Neural cell (in vitro differentiated cells): ENCODE measurements at regions not wholly inside any gene's neighbourhood (a gene's known extent, or its start where the extent isn't known, plus 50 kb on each side); places are given as distances from the start of the nearest gene placed in this dataset.

Experiments
- H2AFZ ChIP-seq: fragments of 200-600, 300-800 bp; sonication (generic), shearing (Covaris generic); 2 replicates; pipeline ENCODE4 v1.6.0; 2014; ENCODE audit warnings: low read depth, mild to moderate bottlenecking, antibody characterized with exemption, low read length, moderate library complexity
- H3F3A ChIP-seq: fragments of 200-600 bp; shearing (Covaris generic); 2 replicates; pipeline ENCODE4 v1.6.1; 2016; ENCODE audit warnings: mild to moderate bottlenecking, moderate library complexity, mixed read lengths, antibody characterized with exemption, low read length; ENCODE audit not compliant: insufficient read depth, poor library complexity, severe bottlenecking
- H3K27ac ChIP-seq: fragments of 200-600, 300-800 bp; sonication (generic), shearing (Covaris generic); 2 replicates; pipeline ENCODE4 v1.5.1; 2014; ENCODE audit warnings: mild to moderate bottlenecking, low read length, moderate library complexity
- H3K27me3 ChIP-seq: fragments of 300-800, 200-600 bp; sonication (generic), shearing (Covaris generic); 2 replicates; pipeline ENCODE4 v1.6.0; 2014; ENCODE audit warnings: mild to moderate bottlenecking, low read depth, low read length, moderate library complexity; ENCODE audit not compliant: insufficient read depth
- H3K36me3 ChIP-seq: fragments of 300-800, 200-600 bp; sonication (generic), shearing (Covaris generic); 2 replicates; pipeline ENCODE4 v1.5.1; 2014; ENCODE audit warnings: mild to moderate bottlenecking, antibody characterized with exemption, low read length, moderate library complexity; ENCODE audit not compliant: insufficient read depth
- H3K4me2 ChIP-seq: fragments of 300-800, 200-600 bp; sonication (generic), shearing (Covaris generic); 2 replicates; pipeline ENCODE4 v1.6.0; 2014; ENCODE audit warnings: mild to moderate bottlenecking, low read length
- H3K4me3 ChIP-seq: fragments of 300-800, 200-600 bp; sonication (generic), shearing (Covaris generic); 2 replicates; pipeline ENCODE4 v1.5.1; 2014; ENCODE audit warnings: mild to moderate bottlenecking, low read length, moderate library complexity
- H3K79me2 ChIP-seq: fragments of 200-600 bp; shearing (Covaris generic); replicated peaks from 2 replicates; pipeline ENCODE4 v1.6.0; 2014; ENCODE audit warnings: mild to moderate bottlenecking, low read length, moderate library complexity; ENCODE audit not compliant: insufficient read depth
- H3K9ac ChIP-seq: fragments of 300-800, 200-600 bp; sonication (generic), shearing (Covaris generic); 2 replicates; pipeline ENCODE4 v1.6.1; 2016; ENCODE audit warnings: mild to moderate bottlenecking, low read length, mixed read lengths
- H3K9me2 ChIP-seq: fragments of 200-600 bp; shearing (Covaris generic); 2 replicates; pipeline ENCODE4 v1.6.1; 2016; ENCODE audit warnings: mild to moderate bottlenecking, low read length, mixed read lengths; ENCODE audit not compliant: insufficient read depth
- H3K9me3 ChIP-seq: fragments of 200-600, 300-800 bp; sonication (generic), shearing (Covaris generic); 2 replicates; pipeline ENCODE4 v1.6.1; 2016; ENCODE audit warnings: mild to moderate bottlenecking, mixed run types, low read length, moderate library complexity, mixed read lengths
- H4K20me1 ChIP-seq: fragments of 200-600 bp; shearing (Covaris generic); 2 replicates; pipeline ENCODE4 v1.6.1; 2016; ENCODE audit warnings: mild to moderate bottlenecking, mixed run types; ENCODE audit not compliant: insufficient read depth
- EZH2 ChIP-seq: fragments of 200-600, 300-800 bp; shearing (Covaris generic), sonication (generic); IDR thresholded peaks from 2 replicates; pipeline ENCODE4 v1.6.1; 2014; ENCODE audit warnings: antibody characterized with exemption, low read length, borderline replicate concordance, mild to moderate bottlenecking; ENCODE audit not compliant: insufficient read depth, poor library complexity, severe bottlenecking
- MXI1 ChIP-seq: fragments of 450-650 bp; conservative IDR thresholded peaks from 2 replicates; pipeline ENCODE4 v1.6.1; 2014; ENCODE audit warnings: antibody characterized with exemption, mild to moderate bottlenecking; ENCODE audit not compliant: poor library complexity, severe bottlenecking
- POLR2AphosphoS5 ChIP-seq: IDR thresholded peaks from 2 replicates; pipeline ENCODE4 v1.6.1; 2012
- RAD21 ChIP-seq: fragments of 450-650 bp; conservative IDR thresholded peaks from 2 replicates; pipeline ENCODE4 v1.6.1; 2014; ENCODE audit warnings: antibody characterized with exemption, mild to moderate bottlenecking, moderate library complexity
- SMC3 ChIP-seq: fragments of 450-650 bp; conservative IDR thresholded peaks from 2 replicates; pipeline ENCODE4 v1.6.1; 2014; ENCODE audit warnings: antibody characterized with exemption, mild to moderate bottlenecking, moderate library complexity; ENCODE audit not compliant: poor library complexity
- TAF1 ChIP-seq: IDR thresholded peaks from 2 replicates; pipeline ENCODE4 v1.6.1; 2012; ENCODE audit warnings: low read depth
- TF ChIP-seq, protein P1 (sequence below): IDR thresholded peaks from 2 replicates; pipeline ENCODE4 v1.6.1; 2012; ENCODE audit warnings: borderline replicate concordance
- TF ChIP-seq, protein P2 (sequence below): fragments of 450-650 bp; IDR thresholded peaks from 2 replicates; pipeline ENCODE4 v1.5.1; 2014; ENCODE audit warnings: antibody characterized with exemption, mild to moderate bottlenecking, moderate library complexity; ENCODE audit not compliant: poor library complexity, severe bottlenecking

GRCh38 chr4:128345650-128346049 lies 58.0 kb upstream of the PGRMC2 start:
- no peak overlapping the region for H3K4me3 ChIP-seq
- TF ChIP-seq SMC3 (no peak), TAF1 (no peak), MXI1 (no peak), EZH2 (no peak), POLR2AphosphoS5 (no peak), RAD21 (no peak)
- TF ChIP-seq, protein P1, sequence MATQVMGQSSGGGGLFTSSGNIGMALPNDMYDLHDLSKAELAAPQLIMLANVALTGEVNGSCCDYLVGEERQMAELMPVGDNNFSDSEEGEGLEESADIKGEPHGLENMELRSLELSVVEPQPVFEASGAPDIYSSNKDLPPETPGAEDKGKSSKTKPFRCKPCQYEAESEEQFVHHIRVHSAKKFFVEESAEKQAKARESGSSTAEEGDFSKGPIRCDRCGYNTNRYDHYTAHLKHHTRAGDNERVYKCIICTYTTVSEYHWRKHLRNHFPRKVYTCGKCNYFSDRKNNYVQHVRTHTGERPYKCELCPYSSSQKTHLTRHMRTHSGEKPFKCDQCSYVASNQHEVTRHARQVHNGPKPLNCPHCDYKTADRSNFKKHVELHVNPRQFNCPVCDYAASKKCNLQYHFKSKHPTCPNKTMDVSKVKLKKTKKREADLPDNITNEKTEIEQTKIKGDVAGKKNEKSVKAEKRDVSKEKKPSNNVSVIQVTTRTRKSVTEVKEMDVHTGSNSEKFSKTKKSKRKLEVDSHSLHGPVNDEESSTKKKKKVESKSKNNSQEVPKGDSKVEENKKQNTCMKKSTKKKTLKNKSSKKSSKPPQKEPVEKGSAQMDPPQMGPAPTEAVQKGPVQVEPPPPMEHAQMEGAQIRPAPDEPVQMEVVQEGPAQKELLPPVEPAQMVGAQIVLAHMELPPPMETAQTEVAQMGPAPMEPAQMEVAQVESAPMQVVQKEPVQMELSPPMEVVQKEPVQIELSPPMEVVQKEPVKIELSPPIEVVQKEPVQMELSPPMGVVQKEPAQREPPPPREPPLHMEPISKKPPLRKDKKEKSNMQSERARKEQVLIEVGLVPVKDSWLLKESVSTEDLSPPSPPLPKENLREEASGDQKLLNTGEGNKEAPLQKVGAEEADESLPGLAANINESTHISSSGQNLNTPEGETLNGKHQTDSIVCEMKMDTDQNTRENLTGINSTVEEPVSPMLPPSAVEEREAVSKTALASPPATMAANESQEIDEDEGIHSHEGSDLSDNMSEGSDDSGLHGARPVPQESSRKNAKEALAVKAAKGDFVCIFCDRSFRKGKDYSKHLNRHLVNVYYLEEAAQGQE, result no peak
- TF ChIP-seq, protein P2, sequence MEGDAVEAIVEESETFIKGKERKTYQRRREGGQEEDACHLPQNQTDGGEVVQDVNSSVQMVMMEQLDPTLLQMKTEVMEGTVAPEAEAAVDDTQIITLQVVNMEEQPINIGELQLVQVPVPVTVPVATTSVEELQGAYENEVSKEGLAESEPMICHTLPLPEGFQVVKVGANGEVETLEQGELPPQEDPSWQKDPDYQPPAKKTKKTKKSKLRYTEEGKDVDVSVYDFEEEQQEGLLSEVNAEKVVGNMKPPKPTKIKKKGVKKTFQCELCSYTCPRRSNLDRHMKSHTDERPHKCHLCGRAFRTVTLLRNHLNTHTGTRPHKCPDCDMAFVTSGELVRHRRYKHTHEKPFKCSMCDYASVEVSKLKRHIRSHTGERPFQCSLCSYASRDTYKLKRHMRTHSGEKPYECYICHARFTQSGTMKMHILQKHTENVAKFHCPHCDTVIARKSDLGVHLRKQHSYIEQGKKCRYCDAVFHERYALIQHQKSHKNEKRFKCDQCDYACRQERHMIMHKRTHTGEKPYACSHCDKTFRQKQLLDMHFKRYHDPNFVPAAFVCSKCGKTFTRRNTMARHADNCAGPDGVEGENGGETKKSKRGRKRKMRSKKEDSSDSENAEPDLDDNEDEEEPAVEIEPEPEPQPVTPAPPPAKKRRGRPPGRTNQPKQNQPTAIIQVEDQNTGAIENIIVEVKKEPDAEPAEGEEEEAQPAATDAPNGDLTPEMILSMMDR, result no peak
- no peaks in the 10 kb centered on the region for H3K9me2 ChIP-seq
- H3K4me2 ChIP-seq, result no peak overlapping the region
- H3K27ac ChIP-seq, result no peak overlapping the region
- no peaks in the 10 kb centered on the region for H3K36me3 ChIP-seq
- no peaks in the 10 kb centered on the region for H3K79me2 ChIP-seq
- H2AFZ ChIP-seq, result no peak overlapping the region
- H3K27me3 ChIP-seq, result no peaks in the 10 kb centered on the region
- no peaks in the 10 kb centered on the region for H3F3A ChIP-seq
- no peaks in the 10 kb centered on the region for H4K20me1 ChIP-seq
- H3K9me3 ChIP-seq, result no peaks in the 10 kb centered on the region
- H3K9ac ChIP-seq, result no peak overlapping the region

DNA sequence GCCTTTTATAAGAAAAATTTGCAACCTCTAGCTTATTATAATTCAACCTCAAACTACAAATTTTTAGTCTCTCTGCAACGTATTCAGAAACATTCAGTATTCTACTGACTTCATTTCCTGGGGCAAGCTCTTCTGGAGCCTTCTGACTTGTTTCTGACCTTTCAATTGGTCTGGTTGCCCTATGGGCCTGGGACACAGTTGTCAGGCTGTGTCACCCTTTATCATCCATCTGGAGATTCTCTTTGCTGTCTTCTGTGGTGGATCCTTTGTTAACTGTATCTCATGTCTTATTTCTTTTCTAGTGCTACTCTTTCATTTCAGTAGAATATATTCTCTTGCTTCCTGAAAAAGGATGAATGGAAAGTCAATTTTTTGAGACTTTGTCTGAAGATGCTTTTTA lies 55.1 kb upstream of the PGRMC2 start:
- Histone ChIP-seq H3K36me3 (no peaks in the 10 kb centered on the region), H3K9me3 (no peaks in the 10 kb centered on the region), H3K27me3 (no peaks in the 10 kb centered on the region), H3K9me2 (no peaks in the 10 kb centered on the region), H3F3A (no peaks in the 10 kb centered on the region), H3K9ac (no peak overlapping the region), H2AFZ (no peak overlapping the region), H3K4me3 (no peak overlapping the region), H3K79me2 (no peaks in the 10 kb centered on the region), H3K4me2 (no peak overlapping the region), H3K27ac (no peak overlapping the region), H4K20me1 (no peaks in the 10 kb centered on the region)
- TF ChIP-seq, protein P2, result no peak
- TF ChIP-seq RAD21, result no peak
